NCI-H345 treated with DMSO at 0.1 percent for 48 hours (cell line): ENCODE measurements at regions not wholly inside any gene's neighbourhood (a gene's known extent, or its start where the extent isn't known, plus 50 kb on each side); places are given as distances from the start of the nearest gene placed in this dataset.

Source experiments
- DNase-seq: peaks from one replicate; lab custom pipeline; 2025; ENCODE audit not compliant: unreplicated experiment; lab: John Stamatoyannopoulos, UW

GRCh38 chr13:109897988-109898624 is 111.7 kb upstream of the IRS2 start:
- DNase-seq: no peak

GRCh38 chr13:109892101-109892500 is 105.7 kb upstream of the IRS2 start:
- no peak for DNase-seq

GRCh38 chr13:109885235-109885634 is 98.9 kb upstream of the IRS2 start:
- DNase-seq: no peak

GRCh38 chr13:109884462-109884861 is 98.1 kb upstream of the IRS2 start:
- DNase-seq: no peak

- DNase-seq: no peak
These were observed 97.1 kb upstream of the IRS2 start for GRCh38 chr13:109883181-109884180.

- DNase-seq: no peak
These were observed 95.7 kb upstream of the IRS2 start for GRCh38 chr13:109881961-109882558.

GRCh38 chr13:109881347-109881725 is 95.0 kb upstream of the IRS2 start:
- DNase-seq: no peak

GRCh38 chr13:109880371-109881346 is 94.3 kb upstream of the IRS2 start:
- no peak for DNase-seq

GRCh38 chr13:109879338-109879737 is 93.0 kb upstream of the IRS2 start:
- DNase-seq: no peak

- DNase-seq: no peak
These were observed 91.4 kb upstream of the IRS2 start for GRCh38 chr13:109877809-109878208.

GRCh38 chr13:109875746-109876145 is 89.4 kb upstream of the IRS2 start:
- no peak for DNase-seq

- DNase-seq: no peak
These were observed 88.4 kb upstream of the IRS2 start for GRCh38 chr13:109874484-109875454.

- DNase-seq: no peak
These were observed 87.2 kb upstream of the IRS2 start for GRCh38 chr13:109873351-109874123.

- no peak for DNase-seq
These were observed 86.5 kb upstream of the IRS2 start for GRCh38 chr13:109872864-109873263.

GRCh38 chr13:109870696-109871370 is 84.5 kb upstream of the IRS2 start:
- no peak for DNase-seq

GRCh38 chr13:109870274-109870673 is 83.9 kb upstream of the IRS2 start:
- no peak for DNase-seq

GRCh38 chr13:109869312-109870237 is 83.2 kb upstream of the IRS2 start:
- peak; percentile 90 for DNase-seq
